GM10248 (cell line): ENCODE measurements at regions not wholly inside any gene's neighbourhood (a gene's known extent, or its start where the extent isn't known, plus 50 kb on each side); places are given as distances from the start of the nearest gene placed in this dataset.

ENCODE experiments used
- CTCF ChIA-PET: fragments of 300-600 bp; sonication (Branson Sonifier 250); formaldehyde crosslinking; extraction: SDS; loops from one replicate; lab custom pipeline; 2021; ENCODE audit warnings: antibody characterized with exemption; lab: Yijun Ruan, JAX
- POLR2A ChIA-PET: fragments of 350-650 bp; sonication (Branson Sonifier 250); formaldehyde crosslinking; extraction: SDS; loops from one replicate; lab custom pipeline; 2020; ENCODE audit warnings: antibody characterized with exemption; lab: Yijun Ruan, JAX
- DNase-seq: peaks from one replicate; pipeline ENCODE4 v3.0.0; 2012; ENCODE audit errors: extremely low spot score
- TF ChIP-seq, protein P1 (sequence below): IDR thresholded peaks from 2 replicates; pipeline ENCODE4 v1.5.1; 2012; ENCODE audit warnings: mild to moderate bottlenecking, low read depth; ENCODE audit errors: extremely low read depth, missing control alignments, control extremely low read depth

DNA sequence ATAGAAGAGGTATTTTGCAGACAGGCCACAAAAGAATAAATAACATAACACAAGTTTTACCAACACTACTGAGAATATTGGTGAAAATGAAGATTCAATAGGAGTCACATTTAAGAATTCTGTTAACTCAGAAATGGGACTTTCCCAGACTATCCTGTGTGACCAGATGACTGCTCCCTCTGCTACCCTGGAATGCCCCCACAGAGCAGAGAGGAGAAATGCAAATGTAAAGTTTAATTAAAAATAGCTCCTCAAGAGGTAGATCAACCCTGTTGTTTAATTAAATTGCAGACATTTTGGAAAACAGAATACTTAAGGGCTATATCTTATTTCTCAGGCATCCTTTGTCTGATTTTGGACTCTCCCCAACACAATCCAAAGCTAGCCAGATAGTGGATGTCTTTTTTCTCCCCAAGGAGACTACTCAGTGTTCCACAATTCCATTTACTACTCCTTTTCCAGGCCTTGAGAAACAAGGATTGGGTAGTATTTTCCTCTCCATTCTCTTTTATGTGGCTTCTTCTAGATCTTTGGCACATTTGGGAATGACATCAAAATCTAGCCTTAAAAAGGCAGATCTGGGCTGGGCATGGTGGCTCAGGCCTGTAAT, 104.7 kb upstream of the TSC22D1 start:
- TF ChIP-seq, protein P1, sequence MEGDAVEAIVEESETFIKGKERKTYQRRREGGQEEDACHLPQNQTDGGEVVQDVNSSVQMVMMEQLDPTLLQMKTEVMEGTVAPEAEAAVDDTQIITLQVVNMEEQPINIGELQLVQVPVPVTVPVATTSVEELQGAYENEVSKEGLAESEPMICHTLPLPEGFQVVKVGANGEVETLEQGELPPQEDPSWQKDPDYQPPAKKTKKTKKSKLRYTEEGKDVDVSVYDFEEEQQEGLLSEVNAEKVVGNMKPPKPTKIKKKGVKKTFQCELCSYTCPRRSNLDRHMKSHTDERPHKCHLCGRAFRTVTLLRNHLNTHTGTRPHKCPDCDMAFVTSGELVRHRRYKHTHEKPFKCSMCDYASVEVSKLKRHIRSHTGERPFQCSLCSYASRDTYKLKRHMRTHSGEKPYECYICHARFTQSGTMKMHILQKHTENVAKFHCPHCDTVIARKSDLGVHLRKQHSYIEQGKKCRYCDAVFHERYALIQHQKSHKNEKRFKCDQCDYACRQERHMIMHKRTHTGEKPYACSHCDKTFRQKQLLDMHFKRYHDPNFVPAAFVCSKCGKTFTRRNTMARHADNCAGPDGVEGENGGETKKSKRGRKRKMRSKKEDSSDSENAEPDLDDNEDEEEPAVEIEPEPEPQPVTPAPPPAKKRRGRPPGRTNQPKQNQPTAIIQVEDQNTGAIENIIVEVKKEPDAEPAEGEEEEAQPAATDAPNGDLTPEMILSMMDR: no peak
- CTCF ChIA-PET: no interaction called here

DNA sequence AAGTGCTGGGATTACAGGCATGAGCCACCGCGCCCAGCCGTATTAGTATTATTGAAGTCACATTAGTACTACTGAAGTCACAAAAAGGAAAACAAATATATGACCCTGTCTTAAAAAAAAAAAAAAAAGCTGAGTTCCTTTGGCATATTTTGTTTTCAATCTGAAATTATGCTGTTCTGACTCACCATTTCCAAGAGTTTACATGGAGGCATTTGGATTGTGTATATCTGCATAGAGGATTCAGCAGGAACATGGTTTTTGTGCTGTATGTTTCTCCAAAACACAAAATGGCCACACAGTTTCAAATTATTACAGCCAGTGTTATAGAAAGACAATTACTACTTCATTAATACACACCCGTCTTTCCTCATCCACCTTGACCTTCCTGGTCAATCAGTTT, 103.5 kb upstream of the TSC22D1 start:
- ChIA-PET CTCF (no interaction called here), POLR2A (no interaction called here)
- TF ChIP-seq, protein P1: no peak
- no peak for DNase-seq

More for the DNA sequence above, 104.7 kb upstream of the TSC22D1 start:
- peak; percentile 31 for DNase-seq
- POLR2A ChIA-PET: no interaction called here

GRCh38 chr13:44678197-44678596, 102.1 kb upstream of the TSC22D1 start:
- TF ChIP-seq, protein P1: no peak
- CTCF ChIA-PET: no interaction called here
- no peak for DNase-seq
- POLR2A ChIA-PET: no interaction called here

DNA sequence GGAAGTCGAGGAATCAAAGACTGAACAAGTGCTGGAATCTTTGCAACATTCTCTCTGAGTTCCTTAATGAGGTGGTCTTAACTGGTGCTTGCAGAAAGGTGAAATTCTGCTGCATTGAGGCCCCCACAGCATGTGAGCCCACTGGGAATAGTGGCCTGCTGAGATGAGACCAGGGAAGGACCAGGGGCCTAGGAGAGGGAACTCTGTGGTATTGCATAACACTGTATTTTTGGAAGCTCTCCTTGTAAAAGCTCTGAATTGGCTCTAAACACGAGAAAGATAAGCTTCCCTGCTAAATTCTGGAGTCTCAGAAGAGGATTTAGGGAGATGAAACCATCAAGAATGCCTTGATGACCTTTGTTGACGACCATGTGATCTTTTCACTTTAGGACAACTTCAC, 100.4 kb upstream of the TSC22D1 start:
- POLR2A ChIA-PET: no interaction called here
- TF ChIP-seq, protein P1: no peak
- CTCF ChIA-PET: interaction anchor here (0.8 kb wide), 1 partner anchor 15 kb away, joined by 3 read pairs; no protein-coding TSS in a partner anchor
- DNase-seq: no peak

GRCh38 chr13:44669534-44669933, 93.4 kb upstream of the TSC22D1 start:
- ChIA-PET POLR2A (no interaction called here), CTCF (interaction anchor here (1.4 kb wide), 1 partner anchor 186 kb away, joined by 5 read pairs; no protein-coding TSS in a partner anchor)
- TF ChIP-seq, protein P1: no peak
- DNase-seq: no peak

- TF ChIP-seq, protein P1: no peak
- DNase-seq: no peak
- CTCF ChIA-PET: interaction anchor here (2.2 kb wide), 1 partner anchor 17 kb away, joined by 5 read pairs; no protein-coding TSS in a partner anchor
- POLR2A ChIA-PET: no interaction called here
These were observed 92.6 kb upstream of the TSC22D1 start for GRCh38 chr13:44668688-44669087.
